ENCODE measurements at regions not wholly inside any gene's neighbourhood (a gene's known extent, or its start where the extent isn't known, plus 50 kb on each side); places are given as distances from the start of the nearest gene placed in this dataset.

- TF ChIP-seq CTCF (IDR thresholded peaks at IDR 0.05 in 2 of 3, conservative IDR thresholded peaks at IDR 0.05 in 1 of 3; ENCODE audit: borderline replicate concordance in 1 of 3, insufficient read depth in 1 of 3, low read depth in 2 of 3, low read length in 2 of 3) (no peak), ELF1 (IDR thresholded peaks at IDR 0.05; ENCODE audit: borderline replicate concordance, low read depth) (no peak), EZH2 (IDR thresholded peaks at IDR 0.05) (no peak), POLR2AphosphoS5 (IDR thresholded peaks at IDR 0.05; ENCODE audit: low read depth, low read length) (no peak), REST (IDR thresholded peaks at IDR 0.05; ENCODE audit: low read depth) (no peak), POLR2A (IDR thresholded peaks at IDR 0.05; ENCODE audit: borderline replicate concordance, extremely low read depth, insufficient read depth, insufficient read length) (no peak), JUND (IDR thresholded peaks at IDR 0.05) (no peak), SIN3A (IDR thresholded peaks at IDR 0.05; ENCODE audit: low read depth) (no peak)
These were observed 137.3 kb upstream of the CNTN3 start for GRCh38 chr3:74751775-74752174.

Data from HCT116 (cell line).